Lower leg skin (tissue), 4 donors: ENCODE measurements at regions not wholly inside any gene's neighbourhood (a gene's known extent, or its start where the extent isn't known, plus 50 kb on each side); places are given as distances from the start of the nearest gene placed in this dataset.

Experiments used
- DNase-seq, 2 donors: peaks; one replicate each; pipeline ENCODE4 v3.0.0-alpha.2; 2019; ENCODE audit warnings: low spot score in 2 of 2
- H3K4me3 ChIP-seq: fragments of 200-600 bp; sonication (generic); 2 replicates; pipeline ENCODE4 v1.5.1; 2017; ENCODE audit warnings: mild to moderate bottlenecking, low read depth; ENCODE audit not compliant: poor library complexity, severe bottlenecking
- CTCF ChIP-seq, 3 donors: fragments of 450-650 bp; IDR thresholded peaks; one replicate each; pipeline ENCODE4 v1.5.1; 2016; ENCODE audit warnings: antibody characterized with exemption in 3 of 3, mild to moderate bottlenecking in 3 of 3, moderate library complexity in 2 of 3
- POLR2A ChIP-seq, 2 donors: fragments of 450-650 bp; IDR thresholded peaks; one replicate each; pipeline ENCODE4 v1.6.1; 2016 to 2017; ENCODE audit warnings: antibody characterized with exemption in 2 of 2, mild to moderate bottlenecking in 1 of 2, moderate library complexity in 1 of 2
- WGBS, 2 donors: methylation state at CpG; one replicate each; pipeline ENCODE4 v1.1.5; 2018; 5-methylcytosine and 5-hydroxymethylcytosine counted together
- intact Hi-C: fragments of 100-400 bp; cut with DNase I; formaldehyde crosslinking; loops from one replicate; pipeline ENCODE4 v1.15.0; 2023; ENCODE audit warnings: low total_unique reads

- no peak for DNase-seq
- WGBS, 2 donors: 36% methylated on average over 2 of the region's 2 CpGs
- TF ChIP-seq POLR2A (IDR thresholded peaks at IDR 0.05) (no peak), CTCF (IDR thresholded peaks at IDR 0.05) (no peak)
- intact Hi-C loops: no loop called here
- no peak overlapping the region for H3K4me3 ChIP-seq
Measured at GRCh38 chr5:115723220-115723619, 93.2 kb downstream of the CDO1 start.

- TF ChIP-seq POLR2A (IDR thresholded peaks at IDR 0.05) (no peak), CTCF (IDR thresholded peaks at IDR 0.05) (no peak)
- no peak for DNase-seq
- intact Hi-C loops: no loop called here
- WGBS, 2 donors: 55 to 56% methylated on average over 2 of the region's 2 CpGs
- no peak overlapping the region for H3K4me3 ChIP-seq
Measured at GRCh38 chr5:115720888-115721287, 95.1 kb upstream of the TMED7 start.

GRCh38 chr5:115718927-115719326 is 93.1 kb upstream of the TMED7 start:
- TF ChIP-seq CTCF (IDR thresholded peaks at IDR 0.05) (no peak), POLR2A (IDR thresholded peaks at IDR 0.05) (no peak)
- 48 to 55% methylated on average over 2 of the region's 2 CpGs for WGBS, 2 donors
- intact Hi-C loops: no loop called here
- no peak for DNase-seq
- no peak overlapping the region for H3K4me3 ChIP-seq

- no peak for DNase-seq
Measured at GRCh38 chr5:115713408-115713807, 87.6 kb upstream of the TMED7 start.

GRCh38 chr5:115709585-115709984 is 83.7 kb upstream of the TMED7 start:
- DNase-seq: peak in 1 of 2 donors; percentile 28
- intact Hi-C loops: no loop called here
- 39 to 61% methylated on average over 3 of the region's 3 CpGs for WGBS, 2 donors
- H3K4me3 ChIP-seq: no peak overlapping the region
- TF ChIP-seq POLR2A (IDR thresholded peaks at IDR 0.05) (no peak), CTCF (IDR thresholded peaks at IDR 0.05) (no peak)

More at GRCh38 chr5:115713408-115713807, 87.6 kb upstream of the TMED7 start:
- no peak for TF ChIP-seq CTCF (IDR thresholded peaks at IDR 0.05)
- H3K4me3 ChIP-seq: no peak overlapping the region
- intact Hi-C loops: no loop called here

- DNase-seq: no peak
- intact Hi-C loops: no loop called here
- TF ChIP-seq POLR2A (IDR thresholded peaks at IDR 0.05) (no peak), CTCF (IDR thresholded peaks at IDR 0.05) (no peak)
- 75 to 85% methylated on average over 2 of the region's 2 CpGs for WGBS, 2 donors
- H3K4me3 ChIP-seq: no peak overlapping the region
Measured at GRCh38 chr5:115708819-115709477, 83.1 kb upstream of the TMED7 start.
